ENCODE measurements at regions not wholly inside any gene's neighbourhood (a gene's known extent, or its start where the extent isn't known, plus 50 kb on each side); places are given as distances from the start of the nearest gene placed in this dataset.

DNA sequence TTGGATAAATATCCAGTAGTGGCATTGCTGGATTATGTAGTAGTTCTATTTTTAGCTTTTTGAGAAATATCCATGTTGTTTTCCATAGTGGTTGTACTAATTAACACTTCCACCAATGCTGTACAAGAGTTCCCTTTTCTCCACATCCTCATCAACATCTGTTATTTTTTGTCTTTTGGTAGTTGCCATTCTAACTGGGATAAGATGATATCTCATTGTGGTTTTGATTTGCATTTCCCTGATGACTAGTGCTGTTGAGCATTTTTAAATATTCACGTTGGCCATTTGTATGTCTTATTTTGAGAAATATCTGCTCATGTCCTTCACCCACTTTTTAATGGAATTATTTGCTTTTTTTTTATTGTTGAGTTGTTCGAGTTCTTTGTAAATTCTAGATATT is 183.9 kb downstream of the PTPRU start:
- TF ChIP-seq, protein P1, sequence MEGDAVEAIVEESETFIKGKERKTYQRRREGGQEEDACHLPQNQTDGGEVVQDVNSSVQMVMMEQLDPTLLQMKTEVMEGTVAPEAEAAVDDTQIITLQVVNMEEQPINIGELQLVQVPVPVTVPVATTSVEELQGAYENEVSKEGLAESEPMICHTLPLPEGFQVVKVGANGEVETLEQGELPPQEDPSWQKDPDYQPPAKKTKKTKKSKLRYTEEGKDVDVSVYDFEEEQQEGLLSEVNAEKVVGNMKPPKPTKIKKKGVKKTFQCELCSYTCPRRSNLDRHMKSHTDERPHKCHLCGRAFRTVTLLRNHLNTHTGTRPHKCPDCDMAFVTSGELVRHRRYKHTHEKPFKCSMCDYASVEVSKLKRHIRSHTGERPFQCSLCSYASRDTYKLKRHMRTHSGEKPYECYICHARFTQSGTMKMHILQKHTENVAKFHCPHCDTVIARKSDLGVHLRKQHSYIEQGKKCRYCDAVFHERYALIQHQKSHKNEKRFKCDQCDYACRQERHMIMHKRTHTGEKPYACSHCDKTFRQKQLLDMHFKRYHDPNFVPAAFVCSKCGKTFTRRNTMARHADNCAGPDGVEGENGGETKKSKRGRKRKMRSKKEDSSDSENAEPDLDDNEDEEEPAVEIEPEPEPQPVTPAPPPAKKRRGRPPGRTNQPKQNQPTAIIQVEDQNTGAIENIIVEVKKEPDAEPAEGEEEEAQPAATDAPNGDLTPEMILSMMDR (IDR thresholded peaks at IDR 0.05; ENCODE audit: insufficient read depth, low read depth, low read length), result no peak
- TF ChIP-seq EZH2 (IDR thresholded peaks at IDR 0.05; ENCODE audit: insufficient read depth, low read length), result no peak
